ENCODE measurements at regions not wholly inside any gene's neighbourhood (a gene's known extent, or its start where the extent isn't known, plus 50 kb on each side); places are given as distances from the start of the nearest gene placed in this dataset.

DNA sequence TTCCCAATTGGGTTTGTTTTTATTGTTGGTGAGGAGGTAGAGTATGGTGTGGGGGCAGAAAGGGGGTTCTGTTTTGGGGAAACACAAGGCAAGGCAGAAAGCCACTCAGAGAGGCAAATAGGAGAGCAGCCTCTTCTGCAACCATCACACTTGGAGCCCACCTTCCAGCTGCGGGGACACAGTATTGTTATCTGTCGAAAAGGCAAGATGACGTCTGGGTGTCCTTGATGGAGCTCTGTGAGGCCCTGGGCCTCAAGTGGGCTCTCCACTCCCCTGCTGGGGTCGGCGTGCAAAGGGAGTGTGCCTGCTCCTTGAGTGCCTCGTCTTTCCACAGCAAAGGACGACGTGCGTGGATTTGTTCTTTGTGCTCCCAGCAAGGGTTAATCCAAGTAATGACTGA lies 227.6 kb downstream of the ANAPC1 start:
- no TSS peak for BruUV-seq (replicated peaks)
- H3K36me3 ChIP-seq (ENCODE audit: low read depth, low read length), result no peaks in the 10 kb centered on the region
- no peaks in the 10 kb centered on the region for H4K20me1 ChIP-seq (ENCODE audit: low read length)
- no peak for DNase-seq
- no peak overlapping the region for H3K4me2 ChIP-seq (ENCODE audit: low read length)
- H3K4me3 ChIP-seq (ENCODE audit: low read length), result no peak overlapping the region
- TF ChIP-seq EZH2 (IDR thresholded peaks at IDR 0.05; ENCODE audit: low read length, unreplicated experiment) (no peak), EZH2phosphoT487 (IDR thresholded peaks at IDR 0.05; ENCODE audit: borderline replicate concordance, low read length) (no peak)
- TF ChIP-seq, protein P1, sequence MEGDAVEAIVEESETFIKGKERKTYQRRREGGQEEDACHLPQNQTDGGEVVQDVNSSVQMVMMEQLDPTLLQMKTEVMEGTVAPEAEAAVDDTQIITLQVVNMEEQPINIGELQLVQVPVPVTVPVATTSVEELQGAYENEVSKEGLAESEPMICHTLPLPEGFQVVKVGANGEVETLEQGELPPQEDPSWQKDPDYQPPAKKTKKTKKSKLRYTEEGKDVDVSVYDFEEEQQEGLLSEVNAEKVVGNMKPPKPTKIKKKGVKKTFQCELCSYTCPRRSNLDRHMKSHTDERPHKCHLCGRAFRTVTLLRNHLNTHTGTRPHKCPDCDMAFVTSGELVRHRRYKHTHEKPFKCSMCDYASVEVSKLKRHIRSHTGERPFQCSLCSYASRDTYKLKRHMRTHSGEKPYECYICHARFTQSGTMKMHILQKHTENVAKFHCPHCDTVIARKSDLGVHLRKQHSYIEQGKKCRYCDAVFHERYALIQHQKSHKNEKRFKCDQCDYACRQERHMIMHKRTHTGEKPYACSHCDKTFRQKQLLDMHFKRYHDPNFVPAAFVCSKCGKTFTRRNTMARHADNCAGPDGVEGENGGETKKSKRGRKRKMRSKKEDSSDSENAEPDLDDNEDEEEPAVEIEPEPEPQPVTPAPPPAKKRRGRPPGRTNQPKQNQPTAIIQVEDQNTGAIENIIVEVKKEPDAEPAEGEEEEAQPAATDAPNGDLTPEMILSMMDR (conservative IDR thresholded peaks at IDR 0.05; ENCODE audit: low read depth, low read length), result no peak
- H2AFZ ChIP-seq (ENCODE audit: low read length), result no peak overlapping the region
- ATAC-seq, result no peak
- CTCF ChIA-PET, result no interaction called here
- H3K9me2 ChIP-seq (replicated peaks; ENCODE audit: low read length), result no peaks in the 10 kb centered on the region
- intact Hi-C loops (cut with micrococcal nuclease), result no loop called here
- H3K4me1 ChIP-seq (ENCODE audit: insufficient read depth, low read length), result peaks cover 27% of the 10 kb centered on the region
- H3K79me2 ChIP-seq (ENCODE audit: low read length), result no peaks in the 10 kb centered on the region
- no peaks in the 10 kb centered on the region for H3K27me3 ChIP-seq (ENCODE audit: low read length)
- POLR2A ChIA-PET (ENCODE audit: unreplicated experiment), result no interaction called here
- no peaks in the 10 kb centered on the region for H3K9me3 ChIP-seq (ENCODE audit: low read length)
- no peaks in the 10 kb centered on the region for H3F3A ChIP-seq (ENCODE audit: low read length, unreplicated experiment)
- H3K27ac ChIP-seq (ENCODE audit: low read length), result no peak overlapping the region
- H3K9ac ChIP-seq (ENCODE audit: low read length), result no peak overlapping the region

DNA sequence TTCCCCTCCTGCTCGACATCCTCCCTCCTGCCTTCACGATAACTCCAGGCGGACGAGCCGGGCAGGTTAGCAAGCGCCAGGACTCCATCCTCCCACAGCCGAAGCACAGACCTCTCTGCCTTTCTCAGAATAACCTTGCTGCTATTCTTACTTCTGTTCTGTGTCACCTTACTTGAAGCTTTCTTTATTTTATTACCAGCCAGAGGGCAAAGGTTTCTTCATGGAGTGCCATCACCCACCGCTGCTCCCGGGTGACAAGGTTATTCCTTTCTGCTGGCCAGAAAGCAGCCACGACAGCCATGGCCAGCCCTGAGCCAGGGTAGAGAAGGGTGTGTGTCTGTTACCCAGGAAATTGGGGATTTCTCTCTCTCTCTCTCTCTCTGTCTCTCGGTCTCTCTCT lies 227.1 kb downstream of the ANAPC1 start:
- Histone ChIP-seq H3K9ac (ENCODE audit: low read length) (no peak overlapping the region), H3K27ac (ENCODE audit: low read length) (no peak overlapping the region), H4K20me1 (ENCODE audit: low read length) (no peaks in the 10 kb centered on the region), H3K4me3 (ENCODE audit: low read length) (no peak overlapping the region), H3K36me3 (ENCODE audit: low read depth, low read length) (no peaks in the 10 kb centered on the region), H3K79me2 (ENCODE audit: low read length) (no peaks in the 10 kb centered on the region), H3K9me3 (ENCODE audit: low read length) (no peaks in the 10 kb centered on the region), H3F3A (ENCODE audit: low read length, unreplicated experiment) (no peaks in the 10 kb centered on the region), H3K9me2 (replicated peaks; ENCODE audit: low read length) (no peaks in the 10 kb centered on the region), H2AFZ (ENCODE audit: low read length) (no peak overlapping the region), H3K27me3 (ENCODE audit: low read length) (no peaks in the 10 kb centered on the region), H3K4me2 (ENCODE audit: low read length) (no peak overlapping the region), H3K4me1 (ENCODE audit: insufficient read depth, low read length) (peaks cover 31% of the 10 kb centered on the region)
- ATAC-seq, result no peak
- no peak for DNase-seq
- ChIA-PET CTCF (no interaction called here), POLR2A (ENCODE audit: unreplicated experiment) (no interaction called here)
- TF ChIP-seq EZH2 (IDR thresholded peaks at IDR 0.05; ENCODE audit: low read length, unreplicated experiment) (no peak), EZH2phosphoT487 (IDR thresholded peaks at IDR 0.05; ENCODE audit: borderline replicate concordance, low read length) (no peak)
- TF ChIP-seq, protein P1 (conservative IDR thresholded peaks at IDR 0.05; ENCODE audit: low read depth, low read length), result no peak
- intact Hi-C loops (cut with micrococcal nuclease), result no loop called here
- no TSS peak for BruUV-seq (replicated peaks)

DNA sequence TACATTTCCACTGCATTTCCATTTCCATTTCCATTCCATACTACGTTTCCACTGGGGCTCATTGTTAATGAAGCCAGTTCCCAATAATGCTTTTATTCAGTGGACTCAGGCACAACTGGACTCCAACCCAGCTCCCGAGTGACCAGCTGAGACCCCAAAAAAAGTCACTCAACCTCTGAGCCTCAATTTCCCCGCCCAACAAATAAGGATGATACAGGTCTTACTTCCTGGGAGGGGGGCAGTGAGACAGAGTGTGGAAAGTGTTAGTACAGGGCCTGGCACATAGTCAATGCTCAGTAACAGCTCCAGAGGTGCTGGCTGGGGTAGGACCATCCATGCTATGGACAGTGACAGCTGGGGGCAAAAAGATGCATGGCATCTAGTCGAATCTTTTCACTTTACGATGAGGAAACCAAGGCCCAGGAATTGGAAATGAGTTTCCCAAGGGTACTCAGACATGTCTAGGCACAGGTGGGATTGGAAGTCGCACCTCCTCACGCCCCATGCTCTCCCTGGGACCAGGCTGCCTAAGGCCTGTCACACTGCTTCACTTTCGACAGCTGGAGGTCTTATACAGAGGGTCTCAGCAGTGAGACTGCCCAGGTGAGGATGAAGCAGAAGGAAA lies 226.5 kb downstream of the ANAPC1 start:
- Histone ChIP-seq H3K4me2 (ENCODE audit: low read length) (no peak overlapping the region), H2AFZ (ENCODE audit: low read length) (no peak overlapping the region), H4K20me1 (ENCODE audit: low read length) (no peaks in the 10 kb centered on the region), H3K4me1 (ENCODE audit: insufficient read depth, low read length) (peaks cover 37% of the 10 kb centered on the region), H3F3A (ENCODE audit: low read length, unreplicated experiment) (no peaks in the 10 kb centered on the region), H3K9me3 (ENCODE audit: low read length) (no peaks in the 10 kb centered on the region), H3K4me3 (ENCODE audit: low read length) (no peak overlapping the region), H3K9me2 (replicated peaks; ENCODE audit: low read length) (no peaks in the 10 kb centered on the region), H3K36me3 (ENCODE audit: low read depth, low read length) (no peaks in the 10 kb centered on the region), H3K9ac (ENCODE audit: low read length) (no peak overlapping the region), H3K27me3 (ENCODE audit: low read length) (no peaks in the 10 kb centered on the region), H3K79me2 (ENCODE audit: low read length) (no peaks in the 10 kb centered on the region), H3K27ac (ENCODE audit: low read length) (no peak overlapping the region)
- intact Hi-C loops (cut with micrococcal nuclease), result no loop called here
- no peak for TF ChIP-seq EZH2phosphoT487 (IDR thresholded peaks at IDR 0.05; ENCODE audit: borderline replicate concordance, low read length)
- no peak for TF ChIP-seq EZH2 (IDR thresholded peaks at IDR 0.05; ENCODE audit: low read length, unreplicated experiment)
- TF ChIP-seq, protein P1 (conservative IDR thresholded peaks at IDR 0.05; ENCODE audit: low read depth, low read length), result no peak
- BruUV-seq (replicated peaks), result no TSS peak
- ChIA-PET POLR2A (ENCODE audit: unreplicated experiment) (no interaction called here), CTCF (no interaction called here)
- ATAC-seq (no peak), DNase-seq (no peak)

Measured in PC-3 (cell line).